Cardiac fibroblast (primary cell): ENCODE measurements at regions not wholly inside any gene's neighbourhood (a gene's known extent, or its start where the extent isn't known, plus 50 kb on each side); places are given as distances from the start of the nearest gene placed in this dataset.
A peak's percentile ranks its signal among the peaks of the same experiment; 100 is the strongest.

Source experiments
- DNase-seq, 2 donors: peaks; one replicate each; pipeline versions ENCODE4 v3.0.0 to v3.0.0-alpha.2; 2010; ENCODE audit warnings: low read depth in 2 of 2
- H3K4me3 ChIP-seq, 2 donors: replicated peaks in 1 of 2; 1 replicate in 1 of 2; 2 replicates in 1 of 2; pipeline ENCODE4 v1.5.1; 2011; ENCODE audit warnings: low read depth in 2 of 2, low read length in 2 of 2, mild to moderate bottlenecking in 2 of 2, moderate library complexity in 1 of 2
- CTCF ChIP-seq: IDR thresholded peaks from one replicate; pipeline ENCODE4 v1.5.1; 2011; ENCODE audit warnings: low read depth, mild to moderate bottlenecking, low read length, inconsistent platforms

- no peak for DNase-seq
- TF ChIP-seq CTCF: no peak
- H3K4me3 ChIP-seq: no peak overlapping the region
Observed at GRCh38 chr11:81030186-81030585, 1589.4 kb upstream of the TENM4 start.

GRCh38 chr11:81026032-81026431 lies 1585.2 kb upstream of the TENM4 start:
- no peak overlapping the region for H3K4me3 ChIP-seq
- no peak for DNase-seq
- no peak for TF ChIP-seq CTCF

GRCh38 chr11:81022057-81022456 lies 1581.2 kb upstream of the TENM4 start:
- no peak for TF ChIP-seq CTCF
- no peak for DNase-seq

GRCh38 chr11:81010631-81011030 lies 1569.8 kb upstream of the TENM4 start:
- no peak for TF ChIP-seq CTCF
- no peak overlapping the region for H3K4me3 ChIP-seq
- no peak for DNase-seq

More at GRCh38 chr11:81022057-81022456, 1581.2 kb upstream of the TENM4 start:
- no peak overlapping the region for H3K4me3 ChIP-seq

- H3K4me3 ChIP-seq: no peak overlapping the region
Observed at GRCh38 chr11:81007046-81007445, 1566.2 kb upstream of the TENM4 start.

GRCh38 chr11:81005595-81005994 lies 1564.8 kb upstream of the TENM4 start:
- no peak overlapping the region for H3K4me3 ChIP-seq
- DNase-seq: peak; percentile 76 to 92
- no peak for TF ChIP-seq CTCF

More at GRCh38 chr11:81007046-81007445, 1566.2 kb upstream of the TENM4 start:
- TF ChIP-seq CTCF: no peak
- peak; percentile 56 to 63 for DNase-seq

- no peak overlapping the region for H3K4me3 ChIP-seq
- DNase-seq: no peak
- TF ChIP-seq CTCF: no peak
Observed at GRCh38 chr11:81004576-81004975, 1563.7 kb upstream of the TENM4 start.
